ENCODE measurements at regions not wholly inside any gene's neighbourhood (a gene's known extent, or its start where the extent isn't known, plus 50 kb on each side); places are given as distances from the start of the nearest gene placed in this dataset.

DNA sequence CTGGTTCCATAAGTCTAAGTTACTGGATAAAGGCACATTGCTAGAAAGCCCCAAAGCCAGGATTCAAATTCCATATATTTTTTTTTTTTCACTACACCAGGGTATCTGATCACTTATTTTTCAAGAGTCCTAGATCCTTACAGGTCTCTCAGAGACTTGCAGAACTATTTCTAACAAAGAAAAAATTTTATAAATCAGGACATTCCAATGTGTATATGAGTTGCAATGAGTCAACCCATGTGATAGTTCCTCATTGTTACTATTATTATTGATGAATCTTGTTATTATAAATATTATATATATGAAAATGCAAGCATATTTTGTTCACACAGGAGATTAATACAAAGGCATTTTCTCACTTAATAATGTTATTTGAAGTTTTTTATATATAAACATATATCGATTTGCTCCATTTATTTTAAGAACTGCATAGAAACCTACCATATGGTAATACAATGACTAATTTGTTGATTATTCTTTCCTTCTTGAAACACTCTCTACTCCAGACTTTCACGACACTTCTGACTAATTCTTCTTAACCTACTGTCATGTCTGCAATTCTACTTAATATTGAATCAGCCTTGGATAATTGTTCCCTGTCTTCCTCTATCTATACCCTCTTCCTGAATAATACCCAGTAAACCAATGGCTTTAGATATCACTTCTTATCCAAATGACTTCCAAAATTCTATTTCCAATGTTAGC is 968.4 kb upstream of the NRXN1 start:
- no peak for TF ChIP-seq CTCF (IDR thresholded peaks at IDR 0.05)
- no peak for TF ChIP-seq POLR2A (IDR thresholded peaks at IDR 0.05)
- no peak for TF ChIP-seq EP300 (IDR thresholded peaks at IDR 0.05)
- no peak for TF ChIP-seq POLR2AphosphoS5 (IDR thresholded peaks at IDR 0.05)

All from suprapubic skin (tissue), 4 donors.